Activated naive CD8-positive, alpha-beta T cell treated with anti-CD3 and anti-CD28 coated beads, Interleukin-2, amount 10 ng/mL, durations not matched to agents 7 days and 5 days (primary cell): ENCODE measurements at regions not wholly inside any gene's neighbourhood (a gene's known extent, or its start where the extent isn't known, plus 50 kb on each side); places are given as distances from the start of the nearest gene placed in this dataset.
"Not testable (repeated sequence)": the region's sequence is repeated elsewhere in the genome, so short reads cannot be mapped to it uniquely, and the experiment has no call there.

ENCODE experiments used
- ATAC-seq: fragments of 150-1000 bp; cut with Tn5 transposase; one replicate; pipeline ENCODE4 v1.10.0; 2021; ENCODE audit warnings: low read depth, moderate library complexity
- POLR2A ChIA-PET: fragments of 350-600 bp; sonication (Branson Sonifier 250); formaldehyde crosslinking; loops from one replicate; lab custom pipeline; 2021; ENCODE audit warnings: antibody characterized with exemption; lab: Charles Lee
- DNase-seq: peaks from one replicate; pipeline ENCODE4 v3.0.0; 2021
- H3K27ac Mint-ChIP-seq: one replicate; pipeline ENCODE4 v1.8.0; 2022; ENCODE audit warnings: mild to moderate bottlenecking, mixed read lengths
- H3K27me3 Mint-ChIP-seq: one replicate; pipeline ENCODE4 v1.8.0; 2022; ENCODE audit warnings: mild to moderate bottlenecking, moderate library complexity, mixed read lengths
- H3K36me3 Mint-ChIP-seq: one replicate; pipeline ENCODE4 v1.8.0; 2021; ENCODE audit warnings: mild to moderate bottlenecking, mixed read lengths
- H3K4me1 Mint-ChIP-seq: one replicate; pipeline ENCODE4 v1.8.0; 2021; ENCODE audit warnings: mixed read lengths
- H3K4me3 Mint-ChIP-seq: one replicate; pipeline ENCODE4 v1.8.0; 2022; ENCODE audit warnings: mild to moderate bottlenecking, moderate library complexity, mixed read lengths
- H3K9me3 Mint-ChIP-seq: one replicate; pipeline ENCODE4 v1.8.0; 2021; ENCODE audit warnings: mixed read lengths

GRCh38 chr19:37303591-37304171 lies 67.2 kb upstream of the ZNF527 start:
- Mint-ChIP-seq H3K27ac (peak overlapping the region; percentile 54), H3K36me3 (peaks cover 2% of the 10 kb centered on the region), H3K4me1 (no peaks in the 10 kb centered on the region), H3K9me3 (peaks cover 9% of the 10 kb centered on the region), H3K4me3 (peak overlapping the region; percentile 57), H3K27me3 (no peaks in the 10 kb centered on the region)
- no peak for DNase-seq
- no peak for ATAC-seq
- POLR2A ChIA-PET = no interaction called here

- H3K9me3 Mint-ChIP-seq = peaks cover 9% of the 10 kb centered on the region
- H3K27ac Mint-ChIP-seq = no peak overlapping the region
- peaks cover 2% of the 10 kb centered on the region for H3K36me3 Mint-ChIP-seq
- ATAC-seq (no peak), DNase-seq (peak; percentile 48)
- POLR2A ChIA-PET = no interaction called here
- H3K27me3 Mint-ChIP-seq = no peaks in the 10 kb centered on the region
- H3K4me1 Mint-ChIP-seq = no peaks in the 10 kb centered on the region
- peak overlapping the region; percentile 57 for H3K4me3 Mint-ChIP-seq
These were observed 66.6 kb upstream of the ZNF527 start for GRCh38 chr19:37304190-37304883.

- POLR2A ChIA-PET = no interaction called here
- Mint-ChIP-seq H3K27ac (no peak overlapping the region), H3K4me1 (no peaks in the 10 kb centered on the region), H3K4me3 (no peak overlapping the region), H3K9me3 (peaks cover 9% of the 10 kb centered on the region), H3K36me3 (peaks cover 2% of the 10 kb centered on the region), H3K27me3 (no peaks in the 10 kb centered on the region)
- DNase-seq (no peak), ATAC-seq (no peak)
These were observed 66.0 kb upstream of the ZNF527 start for GRCh38 chr19:37304884-37305255.

- Mint-ChIP-seq H3K27ac (no peak overlapping the region), H3K27me3 (no peaks in the 10 kb centered on the region), H3K36me3 (peaks cover 2% of the 10 kb centered on the region), H3K4me3 (no peak overlapping the region), H3K4me1 (no peaks in the 10 kb centered on the region), H3K9me3 (peaks cover 10% of the 10 kb centered on the region)
- DNase-seq = no peak
- POLR2A ChIA-PET = no interaction called here
- no peak for ATAC-seq
These were observed 64.4 kb upstream of the ZNF527 start for GRCh38 chr19:37306383-37306963.

GRCh38 chr19:37309834-37310575 lies 60.9 kb upstream of the ZNF527 start:
- DNase-seq (no peak), ATAC-seq (no peak)
- Mint-ChIP-seq H3K4me3 (no peak overlapping the region), H3K27ac (no peak overlapping the region), H3K27me3 (no peaks in the 10 kb centered on the region), H3K36me3 (peaks cover 5% of the 10 kb centered on the region), H3K9me3 (peaks cover 11% of the 10 kb centered on the region), H3K4me1 (peaks cover 9% of the 10 kb centered on the region)
- POLR2A ChIA-PET = no interaction called here

- H3K9me3 Mint-ChIP-seq, H3K27me3 Mint-ChIP-seq, H3K4me1 Mint-ChIP-seq, POLR2A ChIA-PET, H3K36me3 Mint-ChIP-seq: not testable (repeated sequence)
- peak overlapping the region; percentile 34 for H3K27ac Mint-ChIP-seq
- peak overlapping the region; percentile 59 for H3K4me3 Mint-ChIP-seq
- DNase-seq (peak; percentile 55), ATAC-seq (peak; percentile 44)
These were observed 58.2 kb upstream of the ZNF527 start for GRCh38 chr19:37312531-37313334.

GRCh38 chr19:37313335-37313627 lies 57.6 kb upstream of the ZNF527 start:
- ATAC-seq = no peak
- POLR2A ChIA-PET = no interaction called here

GRCh38 chr19:37317403-37318209 lies 53.3 kb upstream of the ZNF527 start:
- Mint-ChIP-seq H3K9me3 (peaks cover 8% of the 10 kb centered on the region), H3K4me1 (peaks cover 24% of the 10 kb centered on the region), H3K4me3 (peak overlapping the region; percentile 93), H3K27ac (peak overlapping the region; percentile 96), H3K27me3 (no peaks in the 10 kb centered on the region), H3K36me3 (peaks cover 33% of the 10 kb centered on the region)
- POLR2A ChIA-PET = interaction anchor here (0.6 to 1.9 kb wide), 11 partner anchors 9 to 1103 kb away, joined by 3 to 19 read pairs (median 4); partner anchors contain the start of genes ZNF146, ZNF527, ZNF540 and ZNF565
- DNase-seq = peak; percentile 88
- peak; percentile 98 for ATAC-seq

More at GRCh38 chr19:37313335-37313627, 57.6 kb upstream of the ZNF527 start:
- Mint-ChIP-seq H3K36me3 (peaks cover 5% of the 10 kb centered on the region), H3K4me1 (peaks cover 9% of the 10 kb centered on the region), H3K27me3 (no peaks in the 10 kb centered on the region), H3K9me3 (peaks cover 6% of the 10 kb centered on the region), H3K27ac (peak overlapping the region; percentile 66), H3K4me3 (peak overlapping the region; percentile 59)
- DNase-seq = no peak

- Mint-ChIP-seq H3K4me1 (peaks cover 17% of the 10 kb centered on the region), H3K36me3 (peaks cover 44% of the 10 kb centered on the region)
- ATAC-seq, H3K27me3 Mint-ChIP-seq, H3K9me3 Mint-ChIP-seq, POLR2A ChIA-PET, DNase-seq, H3K27ac Mint-ChIP-seq, H3K4me3 Mint-ChIP-seq: not testable (repeated sequence)
These were observed 49.9 kb upstream of the ZNF527 start for GRCh38 chr19:37320988-37321387.
